ENCODE measurements at regions not wholly inside any gene's neighbourhood (a gene's known extent, or its start where the extent isn't known, plus 50 kb on each side); places are given as distances from the start of the nearest gene placed in this dataset.

DNA sequence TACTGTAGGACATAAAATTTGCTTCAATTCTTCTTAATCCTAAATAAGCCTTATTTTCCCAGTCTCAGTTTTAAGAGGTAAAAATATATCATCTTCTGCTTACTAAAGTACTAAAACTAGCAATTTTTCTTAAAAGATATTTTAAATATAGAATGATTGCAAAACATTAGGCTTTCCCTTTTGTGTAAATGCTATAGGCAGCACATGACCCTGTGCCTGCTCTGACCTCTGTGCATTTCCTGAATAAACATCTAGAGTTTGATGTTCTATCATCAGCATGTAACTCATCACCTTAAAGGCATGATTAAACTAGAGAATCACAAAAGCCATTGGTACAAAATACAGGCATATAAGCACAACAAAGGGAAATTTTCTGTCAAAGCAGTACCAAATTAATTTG, 422.7 kb downstream of the TFAP2B start:
- no peak for DNase-seq (ENCODE audit: extremely low spot score)
- ChIA-PET CTCF (no interaction called here), POLR2A (no interaction called here)
- TF ChIP-seq ELF4 (IDR thresholded peaks at IDR 0.05) (no peak), ARNT (IDR thresholded peaks at IDR 0.05) (no peak), TARDBP (IDR thresholded peaks at IDR 0.05) (no peak), FOXM1 (IDR thresholded peaks at IDR 0.05; ENCODE audit: borderline replicate concordance) (no peak), BHLHE40 (IDR thresholded peaks at IDR 0.05; ENCODE audit: borderline replicate concordance) (no peak), FOXA1 (IDR thresholded peaks at IDR 0.05) (no peak), SP1 (IDR thresholded peaks at IDR 0.05) (no peak), NFRKB (IDR thresholded peaks at IDR 0.05) (no peak), CTBP1 (IDR thresholded peaks at IDR 0.05; ENCODE audit: borderline replicate concordance) (no peak), SUZ12 (IDR thresholded peaks at IDR 0.05) (no peak), LEF1 (IDR thresholded peaks at IDR 0.05; ENCODE audit: borderline replicate concordance) (no peak), ZNF384 (IDR thresholded peaks at IDR 0.05) (no peak)
- TF ChIP-seq, protein P1, sequence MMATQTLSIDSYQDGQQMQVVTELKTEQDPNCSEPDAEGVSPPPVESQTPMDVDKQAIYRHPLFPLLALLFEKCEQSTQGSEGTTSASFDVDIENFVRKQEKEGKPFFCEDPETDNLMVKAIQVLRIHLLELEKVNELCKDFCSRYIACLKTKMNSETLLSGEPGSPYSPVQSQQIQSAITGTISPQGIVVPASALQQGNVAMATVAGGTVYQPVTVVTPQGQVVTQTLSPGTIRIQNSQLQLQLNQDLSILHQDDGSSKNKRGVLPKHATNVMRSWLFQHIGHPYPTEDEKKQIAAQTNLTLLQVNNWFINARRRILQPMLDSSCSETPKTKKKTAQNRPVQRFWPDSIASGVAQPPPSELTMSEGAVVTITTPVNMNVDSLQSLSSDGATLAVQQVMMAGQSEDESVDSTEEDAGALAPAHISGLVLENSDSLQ (IDR thresholded peaks at IDR 0.05): no peak

DNA sequence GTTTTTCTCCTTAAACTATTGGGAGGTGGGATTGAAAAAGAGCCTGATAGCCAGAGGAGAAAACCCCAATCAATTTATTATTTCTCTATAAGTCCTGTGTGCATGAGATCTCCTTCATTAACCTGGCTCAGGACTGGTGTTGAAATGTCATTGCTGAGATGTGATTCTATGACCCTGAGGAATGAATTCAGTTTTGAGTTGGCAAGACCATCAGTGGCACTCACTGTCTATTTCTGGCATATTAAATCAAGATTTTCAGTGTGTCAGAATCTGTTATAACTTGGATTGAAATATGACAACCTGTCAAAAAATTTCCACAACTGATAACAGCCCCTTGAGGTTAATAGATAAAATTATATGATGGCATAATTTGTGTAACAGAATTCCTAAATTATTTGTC, 431.1 kb downstream of the TFAP2B start:
- DNase-seq (ENCODE audit: extremely low spot score): no peak
- POLR2A ChIA-PET: no interaction called here
- no peak for TF ChIP-seq FOXA1 (IDR thresholded peaks at IDR 0.05)
- TF ChIP-seq FOXK2 (IDR thresholded peaks at IDR 0.05): no peak
- no peak for TF ChIP-seq ELF4 (IDR thresholded peaks at IDR 0.05)
- TF ChIP-seq FOXM1 (IDR thresholded peaks at IDR 0.05; ENCODE audit: borderline replicate concordance): no peak
- no peak for TF ChIP-seq SP1 (IDR thresholded peaks at IDR 0.05)
- no peak for TF ChIP-seq CTBP1 (IDR thresholded peaks at IDR 0.05; ENCODE audit: borderline replicate concordance)
- TF ChIP-seq NFRKB (IDR thresholded peaks at IDR 0.05): no peak
- TF ChIP-seq L3MBTL2 (conservative IDR thresholded peaks at IDR 0.05): no peak
- no peak for TF ChIP-seq ARNT (IDR thresholded peaks at IDR 0.05)
- no peak for TF ChIP-seq BHLHE40 (IDR thresholded peaks at IDR 0.05; ENCODE audit: borderline replicate concordance)
- TF ChIP-seq ZNF384 (IDR thresholded peaks at IDR 0.05): no peak
- no peak for TF ChIP-seq SUZ12 (IDR thresholded peaks at IDR 0.05)
- no peak for TF ChIP-seq HDGF (IDR thresholded peaks at IDR 0.05; ENCODE audit: borderline replicate concordance)
- TF ChIP-seq LEF1 (IDR thresholded peaks at IDR 0.05; ENCODE audit: borderline replicate concordance): no peak
- CTCF ChIA-PET: no interaction called here

DNA sequence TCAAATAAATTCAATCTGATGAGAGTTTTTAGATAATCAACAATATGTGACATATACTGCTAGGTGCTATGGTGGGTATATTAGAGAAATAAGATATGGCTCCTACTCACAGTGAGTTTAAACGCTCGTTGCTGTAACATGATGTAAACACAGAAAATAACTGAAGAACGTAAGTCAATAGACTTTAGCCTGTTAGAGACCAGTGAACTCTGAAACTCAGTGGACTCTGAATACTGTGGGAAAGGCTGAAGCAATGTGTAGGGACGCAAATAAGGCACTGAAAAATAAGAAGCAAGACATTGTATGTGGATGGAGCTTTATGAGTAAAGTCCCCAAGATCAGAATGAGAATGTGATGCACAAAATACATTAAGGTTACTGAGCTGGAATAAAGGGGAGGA, 431.6 kb downstream of the TFAP2B start:
- ChIA-PET POLR2A (no interaction called here), CTCF (no interaction called here)
- no peak for TF ChIP-seq ARNT (IDR thresholded peaks at IDR 0.05)
- no peak for TF ChIP-seq CTBP1 (IDR thresholded peaks at IDR 0.05; ENCODE audit: borderline replicate concordance)
- no peak for TF ChIP-seq FOXM1 (IDR thresholded peaks at IDR 0.05; ENCODE audit: borderline replicate concordance)
- TF ChIP-seq SP1 (IDR thresholded peaks at IDR 0.05): no peak
- TF ChIP-seq BHLHE40 (IDR thresholded peaks at IDR 0.05; ENCODE audit: borderline replicate concordance): no peak
- TF ChIP-seq FOXK2 (IDR thresholded peaks at IDR 0.05): no peak
- TF ChIP-seq ELF4 (IDR thresholded peaks at IDR 0.05): no peak
- TF ChIP-seq, protein P1 (IDR thresholded peaks at IDR 0.05): no peak
- TF ChIP-seq HDGF (IDR thresholded peaks at IDR 0.05; ENCODE audit: borderline replicate concordance): no peak
- no peak for TF ChIP-seq FOXA1 (IDR thresholded peaks at IDR 0.05)
- no peak for TF ChIP-seq NFRKB (IDR thresholded peaks at IDR 0.05)
- TF ChIP-seq SUZ12 (IDR thresholded peaks at IDR 0.05): no peak
- no peak for TF ChIP-seq LEF1 (IDR thresholded peaks at IDR 0.05; ENCODE audit: borderline replicate concordance)
- no peak for TF ChIP-seq L3MBTL2 (conservative IDR thresholded peaks at IDR 0.05)
- TF ChIP-seq TARDBP (IDR thresholded peaks at IDR 0.05): no peak
- no peak for TF ChIP-seq ZNF384 (IDR thresholded peaks at IDR 0.05)
- DNase-seq (ENCODE audit: extremely low spot score): no peak

DNA sequence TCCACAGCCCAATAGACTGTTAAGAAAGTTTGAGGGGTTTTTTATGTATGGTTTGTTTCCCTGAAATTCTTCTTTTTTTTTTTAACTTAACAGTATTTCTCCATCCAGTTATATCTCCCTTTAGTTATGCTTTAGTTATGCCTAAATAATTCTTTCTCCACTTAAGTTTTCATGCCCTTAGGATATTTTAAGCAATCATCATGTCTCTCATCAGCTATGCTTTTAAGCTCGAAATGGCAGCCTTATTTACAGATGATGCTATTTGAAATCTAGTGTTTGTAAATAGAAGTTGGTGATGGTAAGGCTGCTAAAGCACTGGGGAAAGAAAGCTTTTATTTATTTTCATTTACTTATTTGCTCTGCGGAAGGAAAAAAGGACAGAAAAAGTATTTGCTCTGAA, 439.3 kb downstream of the TFAP2B start:
- TF ChIP-seq NFRKB (IDR thresholded peaks at IDR 0.05): no peak
- ChIA-PET POLR2A (no interaction called here), CTCF (no interaction called here)
- DNase-seq (ENCODE audit: extremely low spot score): no peak

DNA sequence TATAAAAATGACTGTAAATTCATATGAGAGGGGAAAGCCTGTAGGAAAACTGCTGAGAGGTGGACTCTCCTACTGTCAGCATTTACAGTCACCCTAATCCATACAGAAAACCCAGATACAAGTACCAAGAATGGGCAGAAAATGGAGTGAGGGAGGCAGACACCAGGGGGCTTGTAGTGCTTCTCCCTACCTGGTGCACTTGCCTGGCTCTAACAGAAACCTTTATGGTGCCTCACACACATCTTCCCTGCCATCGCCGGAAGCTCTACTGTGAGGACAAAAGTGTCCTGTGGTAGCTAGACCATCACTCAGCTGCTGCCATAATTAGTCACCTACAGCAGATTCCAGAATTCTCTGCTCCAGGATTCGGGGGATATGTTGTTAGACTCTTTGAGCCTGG, 441.3 kb downstream of the TFAP2B start:
- POLR2A ChIA-PET: no interaction called here
- TF ChIP-seq NFRKB (IDR thresholded peaks at IDR 0.05) (no peak), SUZ12 (IDR thresholded peaks at IDR 0.05) (no peak), ELF4 (IDR thresholded peaks at IDR 0.05) (no peak), BHLHE40 (IDR thresholded peaks at IDR 0.05; ENCODE audit: borderline replicate concordance) (no peak), FOXM1 (IDR thresholded peaks at IDR 0.05; ENCODE audit: borderline replicate concordance) (no peak), CTBP1 (IDR thresholded peaks at IDR 0.05; ENCODE audit: borderline replicate concordance) (no peak), L3MBTL2 (conservative IDR thresholded peaks at IDR 0.05) (no peak), SP1 (IDR thresholded peaks at IDR 0.05) (no peak), LEF1 (IDR thresholded peaks at IDR 0.05; ENCODE audit: borderline replicate concordance) (no peak), HDGF (IDR thresholded peaks at IDR 0.05; ENCODE audit: borderline replicate concordance) (no peak), FOXK2 (IDR thresholded peaks at IDR 0.05) (no peak), FOXA1 (IDR thresholded peaks at IDR 0.05) (no peak), TARDBP (IDR thresholded peaks at IDR 0.05) (no peak), ZNF384 (IDR thresholded peaks at IDR 0.05) (no peak), ARNT (IDR thresholded peaks at IDR 0.05) (no peak)
- TF ChIP-seq, protein P1 (IDR thresholded peaks at IDR 0.05): no peak
- no peak for DNase-seq (ENCODE audit: extremely low spot score)
- CTCF ChIA-PET: no interaction called here

DNA sequence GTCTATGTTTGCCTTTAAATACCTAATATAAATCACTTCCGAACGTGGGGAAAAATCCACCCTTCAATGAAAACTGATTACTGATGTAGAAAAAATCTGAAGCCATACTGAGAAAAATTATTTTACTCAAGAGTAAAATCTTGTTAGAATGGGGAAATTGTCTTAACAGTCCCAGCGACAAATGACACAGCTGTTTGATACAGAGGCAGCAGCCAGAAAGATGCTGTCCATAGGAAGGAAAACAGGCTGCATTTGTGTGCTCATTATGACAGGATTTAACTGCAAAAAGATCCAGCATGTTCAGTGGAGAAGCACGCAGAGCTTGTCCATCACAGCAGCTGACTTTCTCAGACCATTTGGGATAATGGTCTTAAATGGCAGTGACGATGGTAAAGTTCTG, 443.0 kb downstream of the TFAP2B start:
- ChIA-PET POLR2A (no interaction called here), CTCF (no interaction called here)
- TF ChIP-seq, protein P1 (IDR thresholded peaks at IDR 0.05): no peak
- TF ChIP-seq ZNF384 (IDR thresholded peaks at IDR 0.05): no peak
- no peak for TF ChIP-seq BHLHE40 (IDR thresholded peaks at IDR 0.05; ENCODE audit: borderline replicate concordance)
- TF ChIP-seq FOXM1 (IDR thresholded peaks at IDR 0.05; ENCODE audit: borderline replicate concordance): no peak
- TF ChIP-seq SUZ12 (IDR thresholded peaks at IDR 0.05): no peak
- no peak for TF ChIP-seq HDGF (IDR thresholded peaks at IDR 0.05; ENCODE audit: borderline replicate concordance)
- TF ChIP-seq FOXK2 (IDR thresholded peaks at IDR 0.05): no peak
- no peak for TF ChIP-seq TARDBP (IDR thresholded peaks at IDR 0.05)
- no peak for TF ChIP-seq L3MBTL2 (conservative IDR thresholded peaks at IDR 0.05)
- no peak for TF ChIP-seq ARNT (IDR thresholded peaks at IDR 0.05)
- TF ChIP-seq CTBP1 (IDR thresholded peaks at IDR 0.05; ENCODE audit: borderline replicate concordance): no peak
- DNase-seq (ENCODE audit: extremely low spot score): no peak
